A549 (cell line): ENCODE measurements at regions not wholly inside any gene's neighbourhood (a gene's known extent, or its start where the extent isn't known, plus 50 kb on each side); places are given as distances from the start of the nearest gene placed in this dataset.

Experiments used
- JUN ChIP-seq, 2 experiments: fragments of >200 bp; sonication (Bioruptor Twin); formaldehyde crosslinking; IDR thresholded peaks; 2 replicates in 1 of 2; 3 replicates in 1 of 2; pipeline ENCODE4 v1.6.1; 2016 to 2017
- MAX ChIP-seq: IDR thresholded peaks from 2 replicates; pipeline ENCODE4 v1.6.1; 2012

GRCh38 chr5:159619826-159620225 lies 289.5 kb upstream of the IL12B start:
- TF ChIP-seq JUN (IDR thresholded peaks at IDR 0.05) = no peak
- no peak for TF ChIP-seq MAX
